ENCODE measurements at regions not wholly inside any gene's neighbourhood (a gene's known extent, or its start where the extent isn't known, plus 50 kb on each side); places are given as distances from the start of the nearest gene placed in this dataset.

- DNase-seq (ENCODE audit: insufficient read length, low spot score), result no peak
These were observed 302.4 kb downstream of the TMEM161B start for GRCh38 chr5:87966213-87966612.

GRCh38 chr5:87954121-87954520 is 314.5 kb downstream of the TMEM161B start:
- FAIRE-seq (no peak), DNase-seq (ENCODE audit: insufficient read length, low spot score) (no peak)

More at GRCh38 chr5:87966213-87966612, 302.4 kb downstream of the TMEM161B start:
- no peak for FAIRE-seq

GRCh38 chr5:87951661-87952060 is 317.0 kb downstream of the TMEM161B start:
- DNase-seq (ENCODE audit: insufficient read length, low spot score) (no peak), FAIRE-seq (no peak)

GRCh38 chr5:87949676-87950631 is 318.7 kb downstream of the TMEM161B start:
- FAIRE-seq (no peak), DNase-seq (ENCODE audit: insufficient read length, low spot score) (no peak)

GRCh38 chr5:87948486-87948885 is 320.2 kb downstream of the TMEM161B start:
- no peak for FAIRE-seq
- no peak for DNase-seq (ENCODE audit: insufficient read length, low spot score)

- DNase-seq (ENCODE audit: insufficient read length, low spot score), result no peak
- FAIRE-seq, result no peak
These were observed 322.4 kb downstream of the TMEM161B start for GRCh38 chr5:87946271-87946670.

GRCh38 chr5:87945286-87945650 is 323.4 kb downstream of the TMEM161B start:
- no peak for DNase-seq (ENCODE audit: insufficient read length, low spot score)
- FAIRE-seq, result no peak

- FAIRE-seq (no peak), DNase-seq (ENCODE audit: insufficient read length, low spot score) (no peak)
These were observed 323.9 kb downstream of the TMEM161B start for GRCh38 chr5:87944553-87945285.

- no peak for DNase-seq (ENCODE audit: insufficient read length, low spot score)
- FAIRE-seq, result no peak
These were observed 327.9 kb downstream of the TMEM161B start for GRCh38 chr5:87940775-87941174.

GRCh38 chr5:87936667-87937066 is 332.0 kb downstream of the TMEM161B start:
- FAIRE-seq, result no peak
- DNase-seq (ENCODE audit: insufficient read length, low spot score), result no peak

- no peak for FAIRE-seq
These were observed 344.2 kb downstream of the TMEM161B start for GRCh38 chr5:87924436-87924835.

GRCh38 chr5:87916320-87916719 is 352.3 kb downstream of the TMEM161B start:
- FAIRE-seq (no peak), DNase-seq (ENCODE audit: insufficient read length, low spot score) (no peak)

More at GRCh38 chr5:87924436-87924835, 344.2 kb downstream of the TMEM161B start:
- DNase-seq (ENCODE audit: insufficient read length, low spot score), result no peak

- DNase-seq (ENCODE audit: insufficient read length, low spot score) (no peak), FAIRE-seq (no peak)
These were observed 356.2 kb downstream of the TMEM161B start for GRCh38 chr5:87912419-87912818.

GRCh38 chr5:87909382-87909781 is 359.3 kb downstream of the TMEM161B start:
- FAIRE-seq, result no peak

GRCh38 chr5:87906962-87907361 is 361.7 kb downstream of the TMEM161B start:
- DNase-seq (ENCODE audit: insufficient read length, low spot score) (no peak), FAIRE-seq (no peak)

More at GRCh38 chr5:87909382-87909781, 359.3 kb downstream of the TMEM161B start:
- DNase-seq (ENCODE audit: insufficient read length, low spot score), result no peak

- DNase-seq (ENCODE audit: insufficient read length, low spot score) (no peak), FAIRE-seq (no peak)
These were observed 368.2 kb downstream of the TMEM161B start for GRCh38 chr5:87900419-87900818.

- FAIRE-seq (no peak), DNase-seq (ENCODE audit: insufficient read length, low spot score) (no peak)
These were observed 368.9 kb downstream of the TMEM161B start for GRCh38 chr5:87899721-87900131.

GRCh38 chr5:87899208-87899661 is 369.4 kb downstream of the TMEM161B start:
- FAIRE-seq (no peak), DNase-seq (ENCODE audit: insufficient read length, low spot score) (no peak)

- FAIRE-seq (no peak), DNase-seq (ENCODE audit: insufficient read length, low spot score) (no peak)
These were observed 370.1 kb downstream of the TMEM161B start for GRCh38 chr5:87898574-87898973.

GRCh38 chr5:87888139-87888538 is 380.5 kb downstream of the TMEM161B start:
- FAIRE-seq (no peak), DNase-seq (ENCODE audit: insufficient read length, low spot score) (no peak)

GRCh38 chr5:87887247-87887646 is 381.4 kb downstream of the TMEM161B start:
- DNase-seq (ENCODE audit: insufficient read length, low spot score) (no peak), FAIRE-seq (no peak)

GRCh38 chr5:87886164-87886563 is 382.5 kb downstream of the TMEM161B start:
- DNase-seq (ENCODE audit: insufficient read length, low spot score) (no peak), FAIRE-seq (no peak)

Data from GM19239 (cell line).